Vagina (tissue), 2 donors: ENCODE measurements at regions not wholly inside any gene's neighbourhood (a gene's known extent, or its start where the extent isn't known, plus 50 kb on each side); places are given as distances from the start of the nearest gene placed in this dataset.

Experiments
- POLR2AphosphoS5 ChIP-seq, 2 donors: sonication (generic); formaldehyde crosslinking; IDR thresholded peaks; one replicate each; pipeline ENCODE4 v1.9.0; 2017; ENCODE audit warnings: antibody characterized with exemption in 2 of 2, mild to moderate bottlenecking in 2 of 2, low read depth in 1 of 2; ENCODE audit not compliant: insufficient read depth in 1 of 2
- TF ChIP-seq, protein P1 (sequence below), 3 experiments: fragments of 450-650 bp in 2 of 3; fragments of 200-600 bp in 1 of 3; sonication (generic) in 1 of 3; IDR thresholded peaks; one replicate each; pipeline ENCODE4 v1.5.1; 2017 to 2019; ENCODE audit warnings: antibody characterized with exemption in 3 of 3, mild to moderate bottlenecking in 2 of 3, moderate library complexity in 2 of 3

DNA sequence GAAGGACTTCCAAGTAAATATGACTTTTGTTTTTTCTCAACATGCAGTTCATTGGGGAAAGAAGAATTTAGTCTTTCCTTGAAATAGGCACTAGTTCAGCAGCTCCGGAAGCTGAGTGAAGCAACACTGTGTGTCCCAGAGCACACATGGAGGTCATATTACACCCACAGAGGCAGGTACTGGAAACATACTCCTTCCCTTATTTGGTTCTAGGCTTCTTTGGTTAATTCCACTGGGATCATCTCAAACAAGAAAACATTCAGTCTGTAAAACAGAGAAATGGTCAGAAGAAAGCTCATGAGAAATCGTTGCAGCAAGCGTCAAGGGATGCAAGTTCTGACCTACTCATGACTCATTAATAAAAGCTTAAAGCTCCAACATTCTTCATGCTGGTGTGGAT is 175.1 kb upstream of the PCSK5 start:
- TF ChIP-seq POLR2AphosphoS5 (IDR thresholded peaks at IDR 0.05; ENCODE audit: insufficient read depth in 1 of 2, low read depth in 1 of 2) = no peak
- TF ChIP-seq, protein P1, sequence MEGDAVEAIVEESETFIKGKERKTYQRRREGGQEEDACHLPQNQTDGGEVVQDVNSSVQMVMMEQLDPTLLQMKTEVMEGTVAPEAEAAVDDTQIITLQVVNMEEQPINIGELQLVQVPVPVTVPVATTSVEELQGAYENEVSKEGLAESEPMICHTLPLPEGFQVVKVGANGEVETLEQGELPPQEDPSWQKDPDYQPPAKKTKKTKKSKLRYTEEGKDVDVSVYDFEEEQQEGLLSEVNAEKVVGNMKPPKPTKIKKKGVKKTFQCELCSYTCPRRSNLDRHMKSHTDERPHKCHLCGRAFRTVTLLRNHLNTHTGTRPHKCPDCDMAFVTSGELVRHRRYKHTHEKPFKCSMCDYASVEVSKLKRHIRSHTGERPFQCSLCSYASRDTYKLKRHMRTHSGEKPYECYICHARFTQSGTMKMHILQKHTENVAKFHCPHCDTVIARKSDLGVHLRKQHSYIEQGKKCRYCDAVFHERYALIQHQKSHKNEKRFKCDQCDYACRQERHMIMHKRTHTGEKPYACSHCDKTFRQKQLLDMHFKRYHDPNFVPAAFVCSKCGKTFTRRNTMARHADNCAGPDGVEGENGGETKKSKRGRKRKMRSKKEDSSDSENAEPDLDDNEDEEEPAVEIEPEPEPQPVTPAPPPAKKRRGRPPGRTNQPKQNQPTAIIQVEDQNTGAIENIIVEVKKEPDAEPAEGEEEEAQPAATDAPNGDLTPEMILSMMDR (IDR thresholded peaks at IDR 0.05) = no peak
